ENCODE measurements at regions not wholly inside any gene's neighbourhood (a gene's known extent, or its start where the extent isn't known, plus 50 kb on each side); places are given as distances from the start of the nearest gene placed in this dataset.

GRCh38 chr2:119082821-119083400 is 75.6 kb downstream of the C1QL2 start:
- Histone ChIP-seq H3K9me3 (no peaks in the 10 kb centered on the region), H3K36me3 (no peaks in the 10 kb centered on the region), H3K4me1 (no peaks in the 10 kb centered on the region), H3K4me3 (ENCODE audit: low read depth, low read length) (no peak overlapping the region), H3K27me3 (no peaks in the 10 kb centered on the region)
- DNase-seq = no peak
- TF ChIP-seq CTCF (IDR thresholded peaks at IDR 0.05; ENCODE audit: low read depth, low read length) = no peak

- no peak for TF ChIP-seq CTCF (IDR thresholded peaks at IDR 0.05; ENCODE audit: low read depth, low read length)
- no peaks in the 10 kb centered on the region for H3K4me1 ChIP-seq
- DNase-seq = no peak
- H3K4me3 ChIP-seq (ENCODE audit: low read depth, low read length) = no peak overlapping the region
- no peaks in the 10 kb centered on the region for H3K36me3 ChIP-seq
- no peaks in the 10 kb centered on the region for H3K9me3 ChIP-seq
- H3K27me3 ChIP-seq = no peaks in the 10 kb centered on the region
These were observed 79.8 kb downstream of the C1QL2 start for GRCh38 chr2:119078796-119079195.

DNA sequence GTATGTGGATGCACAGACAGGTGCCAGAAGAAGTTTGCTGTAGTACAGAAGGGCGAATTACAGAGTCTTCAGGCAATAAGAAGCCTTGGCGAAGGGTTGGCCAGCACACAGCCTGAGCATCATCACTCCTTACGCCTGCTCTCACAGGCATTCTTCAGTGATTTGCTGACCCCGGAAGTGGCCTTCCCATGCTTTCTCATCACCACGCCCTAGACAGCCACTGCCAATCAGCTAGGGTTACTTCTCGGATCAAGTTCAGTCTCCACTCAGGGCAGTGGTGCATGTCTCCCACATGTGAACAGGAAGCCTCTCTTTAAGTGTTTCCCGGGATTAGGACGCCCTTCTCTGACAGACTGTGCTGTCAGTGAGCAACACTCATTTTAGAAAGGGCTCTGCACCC is 81.8 kb downstream of the C1QL2 start:
- TF ChIP-seq CTCF (IDR thresholded peaks at IDR 0.05; ENCODE audit: low read depth, low read length) = no peak
- Histone ChIP-seq H3K4me1 (no peaks in the 10 kb centered on the region), H3K4me3 (ENCODE audit: low read depth, low read length) (no peak overlapping the region), H3K9me3 (no peaks in the 10 kb centered on the region), H3K27me3 (no peaks in the 10 kb centered on the region), H3K36me3 (no peaks in the 10 kb centered on the region)
- no peak for DNase-seq

DNA sequence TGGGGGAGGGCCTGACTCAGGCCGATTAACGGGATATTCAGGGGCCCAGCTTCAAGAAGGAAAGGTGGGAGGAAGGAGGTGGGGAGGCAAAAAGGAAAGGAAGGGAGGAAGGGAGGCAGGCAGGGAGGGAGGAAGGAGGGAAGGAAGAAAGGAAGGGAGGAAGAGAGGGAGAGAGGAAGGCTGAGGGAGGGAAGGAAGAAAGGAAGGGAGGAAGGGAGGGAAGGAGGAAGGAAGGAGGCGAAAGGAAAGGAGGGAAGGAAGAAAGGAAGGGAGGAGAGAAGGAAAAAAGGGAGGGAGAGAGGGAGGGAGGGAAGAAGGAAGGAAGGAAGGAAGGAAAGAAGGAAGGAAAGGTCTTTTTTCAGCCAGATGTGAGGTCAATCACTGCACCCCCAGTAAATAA is 85.3 kb downstream of the C1QL2 start:
- Histone ChIP-seq H3K36me3 (no peaks in the 10 kb centered on the region), H3K4me3 (ENCODE audit: low read depth, low read length) (no peak overlapping the region), H3K27me3 (no peaks in the 10 kb centered on the region), H3K4me1 (no peaks in the 10 kb centered on the region), H3K9me3 (no peaks in the 10 kb centered on the region)
- no peak for TF ChIP-seq CTCF (IDR thresholded peaks at IDR 0.05; ENCODE audit: low read depth, low read length)
- no peak for DNase-seq

- H3K4me3 ChIP-seq (ENCODE audit: low read depth, low read length) = no peak overlapping the region
- TF ChIP-seq CTCF (IDR thresholded peaks at IDR 0.05; ENCODE audit: low read depth, low read length) = no peak
- H3K27me3 ChIP-seq = no peaks in the 10 kb centered on the region
- H3K9me3 ChIP-seq = no peaks in the 10 kb centered on the region
- H3K4me1 ChIP-seq = no peaks in the 10 kb centered on the region
- H3K36me3 ChIP-seq = no peaks in the 10 kb centered on the region
- no peak for DNase-seq
These were observed 87.1 kb downstream of the C1QL2 start for GRCh38 chr2:119071476-119071875.

DNA sequence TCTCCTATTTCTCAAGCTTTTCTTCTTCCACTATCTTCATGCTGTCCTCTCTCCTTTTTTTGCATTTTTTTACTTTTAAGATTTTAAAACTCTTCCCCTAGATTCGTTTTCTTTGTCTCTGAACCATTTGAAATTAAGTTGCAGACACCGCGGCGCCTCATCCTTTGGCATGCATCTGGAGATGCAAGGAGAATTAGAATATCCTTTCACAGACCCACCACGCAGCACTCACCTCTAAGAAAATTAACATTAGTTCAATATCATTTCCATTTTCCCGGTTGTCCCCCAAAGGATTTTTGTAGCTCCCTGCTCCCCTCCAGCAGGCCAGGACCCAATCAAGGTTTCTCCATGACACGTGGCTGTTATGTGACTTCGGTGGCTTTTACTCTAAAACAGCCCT is 88.8 kb downstream of the C1QL2 start:
- Histone ChIP-seq H3K4me1 (no peaks in the 10 kb centered on the region), H3K4me3 (ENCODE audit: low read depth, low read length) (no peak overlapping the region), H3K36me3 (no peaks in the 10 kb centered on the region), H3K9me3 (no peaks in the 10 kb centered on the region), H3K27me3 (no peaks in the 10 kb centered on the region)
- DNase-seq = no peak
- TF ChIP-seq CTCF (IDR thresholded peaks at IDR 0.05; ENCODE audit: low read depth, low read length) = no peak

Measured in BE2C (cell line).